NCI-H524 (cell line): ENCODE measurements at regions not wholly inside any gene's neighbourhood (a gene's known extent, or its start where the extent isn't known, plus 50 kb on each side); places are given as distances from the start of the nearest gene placed in this dataset.
"Not testable (repeated sequence)": the region's sequence is repeated elsewhere in the genome, so short reads cannot be mapped to it uniquely, and the experiment has no call there.

ENCODE experiments used
- DNase-seq, 2 experiments: peaks; one replicate each; lab custom pipeline; 2025; lab: John Stamatoyannopoulos, UW

GRCh38 chr7:9071160-9071762 is 637.9 kb downstream of the NXPH1 start:
- DNase-seq, result peak in 1 of 2 experiments; percentile 17

- not testable (repeated sequence) for DNase-seq
Observed at GRCh38 chr7:9075774-9076173, 642.4 kb downstream of the NXPH1 start.

GRCh38 chr7:9082203-9082602 is 648.8 kb downstream of the NXPH1 start:
- no peak for DNase-seq

GRCh38 chr7:9083837-9084236 is 650.4 kb downstream of the NXPH1 start:
- peak; percentile 79 to 95 for DNase-seq

- DNase-seq, result no peak
Observed at GRCh38 chr7:9091282-9091681, 657.9 kb downstream of the NXPH1 start.

GRCh38 chr7:9097565-9098060 is 664.2 kb downstream of the NXPH1 start:
- DNase-seq, result no peak

GRCh38 chr7:9100289-9100688 is 666.9 kb downstream of the NXPH1 start:
- no peak for DNase-seq

GRCh38 chr7:9102846-9103245 is 669.4 kb downstream of the NXPH1 start:
- DNase-seq, result no peak

- DNase-seq, result no peak
Observed at GRCh38 chr7:9106747-9107146, 673.3 kb downstream of the NXPH1 start.

GRCh38 chr7:9120331-9120730 is 686.9 kb downstream of the NXPH1 start:
- DNase-seq, result peak in 1 of 2 experiments; percentile 26

- peak; percentile 9 to 47 for DNase-seq
Observed at GRCh38 chr7:9124320-9124719, 690.9 kb downstream of the NXPH1 start.

- DNase-seq, result no peak
Observed at GRCh38 chr7:9125246-9125645, 691.8 kb downstream of the NXPH1 start.

- no peak for DNase-seq
Observed at GRCh38 chr7:9127901-9128300, 694.5 kb downstream of the NXPH1 start.

GRCh38 chr7:9148687-9149086 is 715.3 kb downstream of the NXPH1 start:
- DNase-seq, result no peak

GRCh38 chr7:9149499-9150082 is 716.2 kb downstream of the NXPH1 start:
- DNase-seq, result no peak

GRCh38 chr7:9163691-9164090 is 730.3 kb downstream of the NXPH1 start:
- not testable (repeated sequence) for DNase-seq

GRCh38 chr7:9175871-9176270 is 742.5 kb downstream of the NXPH1 start:
- no peak for DNase-seq

GRCh38 chr7:9181356-9181755 is 747.9 kb downstream of the NXPH1 start:
- no peak for DNase-seq

- no peak for DNase-seq
Observed at GRCh38 chr7:9186730-9187129, 753.3 kb downstream of the NXPH1 start.

- peak; percentile 43 to 76 for DNase-seq
Observed at GRCh38 chr7:9189703-9190102, 756.3 kb downstream of the NXPH1 start.

- no peak for DNase-seq
Observed at GRCh38 chr7:9192969-9193368, 759.6 kb downstream of the NXPH1 start.

GRCh38 chr7:9200626-9201025 is 767.2 kb downstream of the NXPH1 start:
- DNase-seq, result peak; percentile 86 to 94

GRCh38 chr7:9201928-9202327 is 768.5 kb downstream of the NXPH1 start:
- no peak for DNase-seq

GRCh38 chr7:9204571-9204970 is 771.2 kb downstream of the NXPH1 start:
- DNase-seq, result no peak
